Lower leg skin (tissue), 3 donors: ENCODE measurements at regions not wholly inside any gene's neighbourhood (a gene's known extent, or its start where the extent isn't known, plus 50 kb on each side); places are given as distances from the start of the nearest gene placed in this dataset.

Source experiments
- CTCF ChIP-seq, 3 donors: fragments of 450-650 bp; IDR thresholded peaks; one replicate each; pipeline ENCODE4 v1.5.1; 2016; ENCODE audit warnings: antibody characterized with exemption in 3 of 3, mild to moderate bottlenecking in 3 of 3, moderate library complexity in 2 of 3
- POLR2A ChIP-seq, 2 donors: fragments of 450-650 bp; IDR thresholded peaks; one replicate each; pipeline ENCODE4 v1.6.1; 2016 to 2017; ENCODE audit warnings: antibody characterized with exemption in 2 of 2, mild to moderate bottlenecking in 1 of 2, moderate library complexity in 1 of 2

- TF ChIP-seq CTCF (IDR thresholded peaks at IDR 0.05) (no peak), POLR2A (IDR thresholded peaks at IDR 0.05) (no peak)
Measured at GRCh38 chr2:75431763-75432162, 129.0 kb downstream of the EVA1A start.
